ENCODE measurements at regions not wholly inside any gene's neighbourhood (a gene's known extent, or its start where the extent isn't known, plus 50 kb on each side); places are given as distances from the start of the nearest gene placed in this dataset.
"Not testable (repeated sequence)": the region's sequence is repeated elsewhere in the genome, so short reads cannot be mapped to it uniquely, and the experiment has no call there.

DNA sequence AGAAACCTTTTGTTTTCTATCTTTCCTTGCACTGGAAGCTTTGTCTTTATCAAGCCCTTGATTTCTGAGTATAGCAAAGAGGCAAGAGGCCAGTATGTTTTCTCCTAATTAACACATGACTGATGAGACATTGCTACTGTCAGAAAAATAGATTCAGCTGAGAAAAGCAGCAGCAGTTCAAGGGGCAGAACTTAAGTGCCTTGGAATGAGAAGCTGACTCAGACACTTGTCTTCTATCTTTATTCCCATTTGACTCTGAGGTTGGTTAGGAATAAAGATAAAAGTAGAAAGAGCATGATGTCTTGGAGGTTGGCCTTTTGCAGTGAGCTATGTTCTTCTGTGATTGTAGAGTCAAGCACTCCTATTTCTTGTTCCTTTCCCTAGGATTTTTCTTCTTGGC is 79.1 kb upstream of the MAN1A1 start:
- DNase-seq (ENCODE audit: low read depth in 1 of 2, low spot score in 1 of 2) = no peak
- no peak for TF ChIP-seq SPI1 (IDR thresholded peaks at IDR 0.05; ENCODE audit: borderline replicate concordance, low read depth)
- no peaks in the 10 kb centered on the region for H3K27me3 ChIP-seq (ENCODE audit: insufficient read depth, poor library complexity, severe bottlenecking)
- no peak overlapping the region for H3K27ac ChIP-seq (replicated peaks)
- H3K4me3 ChIP-seq (replicated peaks; ENCODE audit: insufficient read depth, low read length) = no peak overlapping the region

DNA sequence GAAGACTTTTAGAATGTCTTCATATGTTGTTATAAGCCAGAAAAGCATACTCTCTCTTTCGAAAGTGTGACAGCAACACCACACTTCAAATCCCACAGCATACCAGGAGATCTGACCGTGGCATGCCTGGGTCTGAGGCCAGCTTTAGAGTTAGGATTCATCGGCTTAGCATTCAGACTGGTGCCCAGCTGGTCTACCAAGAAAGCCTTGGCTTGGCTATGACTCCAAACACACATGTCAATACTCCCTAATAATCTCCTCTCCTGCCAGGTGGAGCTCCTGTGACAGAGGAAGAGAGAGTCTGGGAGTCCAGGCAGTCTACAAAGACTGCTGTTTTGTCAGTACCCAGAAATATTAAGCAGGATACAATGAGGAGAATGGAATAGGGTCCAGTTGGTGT is 77.1 kb upstream of the MAN1A1 start:
- H3K27ac ChIP-seq (replicated peaks) = no peak overlapping the region
- H3K4me3 ChIP-seq (replicated peaks; ENCODE audit: insufficient read depth, low read length) = no peak overlapping the region
- no peak for TF ChIP-seq SPI1 (IDR thresholded peaks at IDR 0.05; ENCODE audit: borderline replicate concordance, low read depth)
- TF ChIP-seq GABPA (IDR thresholded peaks at IDR 0.05; ENCODE audit: low read depth) = no peak
- TF ChIP-seq, protein P1, sequence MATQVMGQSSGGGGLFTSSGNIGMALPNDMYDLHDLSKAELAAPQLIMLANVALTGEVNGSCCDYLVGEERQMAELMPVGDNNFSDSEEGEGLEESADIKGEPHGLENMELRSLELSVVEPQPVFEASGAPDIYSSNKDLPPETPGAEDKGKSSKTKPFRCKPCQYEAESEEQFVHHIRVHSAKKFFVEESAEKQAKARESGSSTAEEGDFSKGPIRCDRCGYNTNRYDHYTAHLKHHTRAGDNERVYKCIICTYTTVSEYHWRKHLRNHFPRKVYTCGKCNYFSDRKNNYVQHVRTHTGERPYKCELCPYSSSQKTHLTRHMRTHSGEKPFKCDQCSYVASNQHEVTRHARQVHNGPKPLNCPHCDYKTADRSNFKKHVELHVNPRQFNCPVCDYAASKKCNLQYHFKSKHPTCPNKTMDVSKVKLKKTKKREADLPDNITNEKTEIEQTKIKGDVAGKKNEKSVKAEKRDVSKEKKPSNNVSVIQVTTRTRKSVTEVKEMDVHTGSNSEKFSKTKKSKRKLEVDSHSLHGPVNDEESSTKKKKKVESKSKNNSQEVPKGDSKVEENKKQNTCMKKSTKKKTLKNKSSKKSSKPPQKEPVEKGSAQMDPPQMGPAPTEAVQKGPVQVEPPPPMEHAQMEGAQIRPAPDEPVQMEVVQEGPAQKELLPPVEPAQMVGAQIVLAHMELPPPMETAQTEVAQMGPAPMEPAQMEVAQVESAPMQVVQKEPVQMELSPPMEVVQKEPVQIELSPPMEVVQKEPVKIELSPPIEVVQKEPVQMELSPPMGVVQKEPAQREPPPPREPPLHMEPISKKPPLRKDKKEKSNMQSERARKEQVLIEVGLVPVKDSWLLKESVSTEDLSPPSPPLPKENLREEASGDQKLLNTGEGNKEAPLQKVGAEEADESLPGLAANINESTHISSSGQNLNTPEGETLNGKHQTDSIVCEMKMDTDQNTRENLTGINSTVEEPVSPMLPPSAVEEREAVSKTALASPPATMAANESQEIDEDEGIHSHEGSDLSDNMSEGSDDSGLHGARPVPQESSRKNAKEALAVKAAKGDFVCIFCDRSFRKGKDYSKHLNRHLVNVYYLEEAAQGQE (IDR thresholded peaks at IDR 0.05; ENCODE audit: insufficient replicate concordance, low read depth) = no peak
- TF ChIP-seq POLR2AphosphoS5 (IDR thresholded peaks at IDR 0.05; ENCODE audit: low read depth) = no peak
- TF ChIP-seq, protein P2, sequence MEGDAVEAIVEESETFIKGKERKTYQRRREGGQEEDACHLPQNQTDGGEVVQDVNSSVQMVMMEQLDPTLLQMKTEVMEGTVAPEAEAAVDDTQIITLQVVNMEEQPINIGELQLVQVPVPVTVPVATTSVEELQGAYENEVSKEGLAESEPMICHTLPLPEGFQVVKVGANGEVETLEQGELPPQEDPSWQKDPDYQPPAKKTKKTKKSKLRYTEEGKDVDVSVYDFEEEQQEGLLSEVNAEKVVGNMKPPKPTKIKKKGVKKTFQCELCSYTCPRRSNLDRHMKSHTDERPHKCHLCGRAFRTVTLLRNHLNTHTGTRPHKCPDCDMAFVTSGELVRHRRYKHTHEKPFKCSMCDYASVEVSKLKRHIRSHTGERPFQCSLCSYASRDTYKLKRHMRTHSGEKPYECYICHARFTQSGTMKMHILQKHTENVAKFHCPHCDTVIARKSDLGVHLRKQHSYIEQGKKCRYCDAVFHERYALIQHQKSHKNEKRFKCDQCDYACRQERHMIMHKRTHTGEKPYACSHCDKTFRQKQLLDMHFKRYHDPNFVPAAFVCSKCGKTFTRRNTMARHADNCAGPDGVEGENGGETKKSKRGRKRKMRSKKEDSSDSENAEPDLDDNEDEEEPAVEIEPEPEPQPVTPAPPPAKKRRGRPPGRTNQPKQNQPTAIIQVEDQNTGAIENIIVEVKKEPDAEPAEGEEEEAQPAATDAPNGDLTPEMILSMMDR (IDR thresholded peaks at IDR 0.05; ENCODE audit: insufficient read depth, low read length) = no peak
- DNase-seq (ENCODE audit: low read depth in 1 of 2, low spot score in 1 of 2) = no peak
- no peaks in the 10 kb centered on the region for H3K27me3 ChIP-seq (ENCODE audit: insufficient read depth, poor library complexity, severe bottlenecking)

DNA sequence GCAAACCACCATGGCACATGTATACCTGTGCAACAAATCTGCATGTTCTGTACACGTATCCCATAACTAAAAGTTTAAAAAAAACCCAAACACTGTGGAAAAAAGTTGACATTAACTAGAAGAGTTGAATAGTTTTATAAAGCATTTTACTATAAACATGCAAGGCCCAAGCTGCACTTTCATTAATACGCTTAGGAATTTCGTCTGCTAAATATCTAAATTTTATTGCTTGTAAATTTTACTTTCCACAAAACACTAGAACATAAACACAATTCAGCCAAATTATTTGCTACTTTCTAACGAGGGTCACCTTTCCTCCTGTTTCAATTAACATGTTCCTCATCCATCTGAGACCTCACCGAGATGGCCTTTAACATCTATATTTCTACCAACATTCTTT is 74.4 kb upstream of the MAN1A1 start:
- TF ChIP-seq POLR2AphosphoS5 (IDR thresholded peaks at IDR 0.05; ENCODE audit: low read depth) (no peak), SPI1 (IDR thresholded peaks at IDR 0.05; ENCODE audit: borderline replicate concordance, low read depth) (no peak), GABPA (IDR thresholded peaks at IDR 0.05; ENCODE audit: low read depth) (no peak)
- TF ChIP-seq, protein P2 (IDR thresholded peaks at IDR 0.05; ENCODE audit: insufficient read depth, low read length) = no peak
- TF ChIP-seq, protein P1 (IDR thresholded peaks at IDR 0.05; ENCODE audit: insufficient replicate concordance, low read depth) = no peak
- no peak overlapping the region for H3K27ac ChIP-seq (replicated peaks)
- H3K27me3 ChIP-seq (ENCODE audit: insufficient read depth, poor library complexity, severe bottlenecking) = no peaks in the 10 kb centered on the region
- no peak for DNase-seq (ENCODE audit: low read depth in 1 of 2, low spot score in 1 of 2)
- no peak overlapping the region for H3K4me3 ChIP-seq (replicated peaks; ENCODE audit: insufficient read depth, low read length)

DNA sequence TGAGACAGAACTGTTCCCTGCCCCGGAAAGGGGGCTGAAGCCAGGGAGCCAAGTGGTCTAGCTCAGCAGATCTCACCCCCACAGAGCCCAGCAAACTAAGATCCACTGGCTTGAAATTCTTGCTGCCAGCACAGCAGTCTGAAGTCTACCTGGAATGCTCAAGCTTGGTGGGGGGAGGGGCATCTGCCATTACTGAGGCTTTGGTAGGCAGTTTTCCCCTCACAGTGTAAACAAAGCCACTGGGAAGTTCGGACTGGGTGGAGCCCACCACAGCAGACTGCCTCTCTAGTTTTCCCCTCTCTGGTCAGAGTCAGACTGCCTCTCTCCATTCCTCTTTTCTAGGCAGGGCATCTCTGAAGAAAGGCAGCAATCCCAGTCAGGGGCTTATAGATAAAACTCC is 68.5 kb upstream of the MAN1A1 start:
- not testable (repeated sequence) for H3K27me3 ChIP-seq (ENCODE audit: insufficient read depth, poor library complexity, severe bottlenecking); DNase-seq (ENCODE audit: low read depth in 1 of 2, low spot score in 1 of 2); H3K4me3 ChIP-seq (replicated peaks; ENCODE audit: insufficient read depth, low read length); H3K27ac ChIP-seq (replicated peaks)

DNA sequence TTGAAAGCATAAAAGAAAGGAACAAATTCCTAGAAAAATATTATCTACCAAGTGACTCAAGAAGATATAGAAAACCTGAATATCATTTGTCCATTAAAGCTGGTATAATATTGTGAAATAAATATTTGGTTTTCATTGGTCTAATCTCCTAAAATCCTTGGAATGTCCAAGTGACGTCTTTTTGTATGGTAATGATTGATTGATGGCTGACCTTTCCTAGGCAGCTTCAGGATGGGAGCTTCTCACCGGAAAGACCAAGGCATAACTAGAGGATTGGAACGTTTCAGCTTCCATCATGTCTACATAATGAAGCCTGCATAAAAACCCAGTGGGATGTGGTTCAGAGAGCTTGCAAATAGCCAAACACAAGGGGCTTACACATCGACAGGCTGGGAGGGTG is 57.6 kb upstream of the MAN1A1 start:
- DNase-seq (ENCODE audit: low read depth in 1 of 2, low spot score in 1 of 2) = no peak
- TF ChIP-seq SPI1 (IDR thresholded peaks at IDR 0.05; ENCODE audit: borderline replicate concordance, low read depth) = no peak
- TF ChIP-seq, protein P1 (IDR thresholded peaks at IDR 0.05; ENCODE audit: insufficient replicate concordance, low read depth) = no peak
- TF ChIP-seq GABPA (IDR thresholded peaks at IDR 0.05; ENCODE audit: low read depth) = no peak
- TF ChIP-seq POLR2AphosphoS5 (IDR thresholded peaks at IDR 0.05; ENCODE audit: low read depth) = no peak
- TF ChIP-seq, protein P2 (IDR thresholded peaks at IDR 0.05; ENCODE audit: insufficient read depth, low read length) = no peak
- Histone ChIP-seq H3K4me3 (replicated peaks; ENCODE audit: insufficient read depth, low read length) (no peak overlapping the region), H3K27ac (replicated peaks) (no peak overlapping the region), H3K27me3 (ENCODE audit: insufficient read depth, poor library complexity, severe bottlenecking) (no peaks in the 10 kb centered on the region)

DNA sequence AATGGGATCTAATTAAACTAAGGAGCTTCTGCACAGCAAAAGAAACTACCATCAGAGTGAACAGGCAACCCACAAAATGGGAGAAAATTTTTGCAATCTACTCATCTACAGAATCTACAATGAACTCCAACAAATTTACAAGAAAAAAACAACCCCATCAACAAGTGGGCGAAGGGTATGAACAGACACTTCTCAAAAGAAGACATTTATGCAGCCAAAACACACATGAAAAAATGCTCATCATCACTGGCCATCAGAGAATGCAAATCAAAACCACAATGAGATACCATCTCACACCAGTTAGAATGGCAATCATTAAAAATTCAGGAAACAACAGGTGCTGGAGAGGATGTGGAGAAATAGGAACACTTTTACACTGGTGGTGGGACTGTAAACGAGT is 55.6 kb upstream of the MAN1A1 start:
- DNase-seq (ENCODE audit: low read depth in 1 of 2, low spot score in 1 of 2); H3K27ac ChIP-seq (replicated peaks); H3K4me3 ChIP-seq (replicated peaks; ENCODE audit: insufficient read depth, low read length); H3K27me3 ChIP-seq (ENCODE audit: insufficient read depth, poor library complexity, severe bottlenecking): not testable (repeated sequence)

All from HL-60 (cell line).